ENCODE measurements at regions not wholly inside any gene's neighbourhood (a gene's known extent, or its start where the extent isn't known, plus 50 kb on each side); places are given as distances from the start of the nearest gene placed in this dataset.

GRCh38 chr9:10911373-10911772, 298.6 kb upstream of the PTPRD start:
- TF ChIP-seq CTCF (conservative IDR thresholded peaks at IDR 0.05; ENCODE audit: low read length) (no peak), EZH2phosphoT487 (IDR thresholded peaks at IDR 0.05; ENCODE audit: borderline replicate concordance, low read depth, low read length) (no peak)

Measured in OCI-LY7 (cell line).